GM23338 (cell line): ENCODE measurements at regions not wholly inside any gene's neighbourhood (a gene's known extent, or its start where the extent isn't known, plus 50 kb on each side); places are given as distances from the start of the nearest gene placed in this dataset.

Experiments
- ATAC-seq: fragments of 200-7000 bp; cut with Tn5 transposase; 3 replicates; pipeline ENCODE4 v1.9.1; 2020
- DNase-seq: peaks from one replicate; pipeline ENCODE4 v3.0.0-alpha.2; 2015; ENCODE audit warnings: low spot score
- H2AFZ ChIP-seq: fragments of 200-600 bp; sonication (generic); 2 replicates; pipeline ENCODE4 v1.8.0; 2016; ENCODE audit warnings: antibody characterized with exemption, mild to moderate bottlenecking, moderate library complexity
- H3F3A ChIP-seq: fragments of 200-600 bp; sonication (generic); replicated peaks from 2 replicates; pipeline ENCODE4 v1.8.0; 2017; ENCODE audit warnings: antibody characterized with exemption, mixed run types, low read depth
- H3K27ac ChIP-seq: fragments of 200-600 bp; sonication (generic); 2 replicates; pipeline ENCODE4 v1.6.1; 2016; ENCODE audit warnings: low read depth
- H3K27me3 ChIP-seq: fragments of 200-600 bp; sonication (generic); 2 replicates; pipeline ENCODE4 v1.8.0; 2016; ENCODE audit warnings: mild to moderate bottlenecking, mixed run types, moderate library complexity; ENCODE audit not compliant: insufficient read depth
- H3K36me3 ChIP-seq: fragments of 200-600 bp; sonication (generic); 2 replicates; pipeline ENCODE4 v1.8.0; 2016; ENCODE audit warnings: mild to moderate bottlenecking; ENCODE audit not compliant: insufficient read depth
- H3K4me1 ChIP-seq: fragments of 200-600 bp; sonication (generic); 2 replicates; pipeline ENCODE4 v1.8.0; 2016; ENCODE audit warnings: mild to moderate bottlenecking, moderate library complexity; ENCODE audit not compliant: insufficient read depth
- H3K4me2 ChIP-seq: fragments of 200-600 bp; sonication (generic); 2 replicates; pipeline ENCODE4 v1.7.1; 2017; ENCODE audit warnings: mixed run types
- H3K4me3 ChIP-seq: fragments of 200-600 bp; sonication (generic); 2 replicates; pipeline ENCODE4 v1.6.1; 2016; ENCODE audit warnings: mixed run types
- H3K79me2 ChIP-seq: fragments of 200-600 bp; sonication (generic); replicated peaks from 2 replicates; pipeline ENCODE4 v1.8.0; 2017; ENCODE audit warnings: mild to moderate bottlenecking; ENCODE audit not compliant: insufficient read depth
- H3K9me2 ChIP-seq: fragments of 200-600 bp; sonication (generic); 2 replicates; pipeline ENCODE4 v1.8.0; 2017; ENCODE audit not compliant: insufficient read depth
- H4K20me1 ChIP-seq: fragments of 200-600 bp; sonication (generic); replicated peaks from 2 replicates; pipeline ENCODE4 v1.8.0; 2017; ENCODE audit warnings: mild to moderate bottlenecking; ENCODE audit not compliant: insufficient read depth
- H3K27ac Mint-ChIP-seq: 2 replicates; pipeline ENCODE4 v1.8.0; 2020; ENCODE audit warnings: inconsistent platforms, mild to moderate bottlenecking, moderate library complexity, mixed read lengths
- H3K27me3 Mint-ChIP-seq: 3 replicates; pipeline ENCODE4 v1.8.0; 2022; ENCODE audit warnings: low read depth, mild to moderate bottlenecking, moderate library complexity, mixed read lengths, inconsistent platforms; ENCODE audit not compliant: insufficient read depth, poor library complexity
- H3K36me3 Mint-ChIP-seq: 3 replicates; pipeline ENCODE4 v1.8.0; 2021; ENCODE audit warnings: low read depth, mild to moderate bottlenecking, inconsistent platforms, moderate library complexity, mixed read lengths
- H3K4me1 Mint-ChIP-seq: 3 replicates; pipeline ENCODE4 v1.8.0; 2020; ENCODE audit warnings: mild to moderate bottlenecking, inconsistent platforms, mixed read lengths
- H3K4me3 Mint-ChIP-seq: 3 replicates; pipeline ENCODE4 v1.8.0; 2021; ENCODE audit warnings: moderate library complexity, mild to moderate bottlenecking, inconsistent platforms, mixed read lengths
- H3K9me3 Mint-ChIP-seq: 3 replicates; pipeline ENCODE4 v1.8.0; 2020; ENCODE audit warnings: moderate library complexity, mild to moderate bottlenecking, inconsistent platforms, mixed read lengths
- CREB1 ChIP-seq: fragments of 250-450 bp; sonication (Bioruptor Pico); IDR thresholded peaks from 2 replicates; pipeline ENCODE4 v1.5.0; 2020; ENCODE audit warnings: low read depth, mild to moderate bottlenecking, moderate library complexity
- EZH2 ChIP-seq: fragments of 200-600 bp; sonication (generic); IDR thresholded peaks from one replicate; pipeline ENCODE4 v1.8.0; 2017; ENCODE audit warnings: antibody characterized with exemption, mild to moderate bottlenecking, low read depth; ENCODE audit not compliant: unreplicated experiment
- JUNB ChIP-seq: IDR thresholded peaks from one replicate; pipeline ENCODE4 v1.6.1; 2016; ENCODE audit warnings: antibody characterized with exemption; ENCODE audit not compliant: unreplicated experiment
- STAT1 ChIP-seq: IDR thresholded peaks from one replicate; pipeline ENCODE4 v1.6.1; 2016; ENCODE audit warnings: antibody characterized with exemption; ENCODE audit not compliant: unreplicated experiment
- TF ChIP-seq, protein P1 (sequence below): IDR thresholded peaks from 2 replicates; pipeline ENCODE4 v1.6.1; 2016; ENCODE audit warnings: antibody characterized with exemption
- TF ChIP-seq, protein P2 (sequence below), 2 experiments: fragments of 200-600 bp in 1 of 2; sonication (generic) in 1 of 2; conservative IDR thresholded peaks; 2 replicates each; pipeline versions ENCODE4 v1.5.1 to v1.6.1; 2016 to 2017; ENCODE audit warnings: antibody characterized with exemption in 2 of 2, low read depth in 2 of 2, mild to moderate bottlenecking in 2 of 2, moderate library complexity in 1 of 2

DNA sequence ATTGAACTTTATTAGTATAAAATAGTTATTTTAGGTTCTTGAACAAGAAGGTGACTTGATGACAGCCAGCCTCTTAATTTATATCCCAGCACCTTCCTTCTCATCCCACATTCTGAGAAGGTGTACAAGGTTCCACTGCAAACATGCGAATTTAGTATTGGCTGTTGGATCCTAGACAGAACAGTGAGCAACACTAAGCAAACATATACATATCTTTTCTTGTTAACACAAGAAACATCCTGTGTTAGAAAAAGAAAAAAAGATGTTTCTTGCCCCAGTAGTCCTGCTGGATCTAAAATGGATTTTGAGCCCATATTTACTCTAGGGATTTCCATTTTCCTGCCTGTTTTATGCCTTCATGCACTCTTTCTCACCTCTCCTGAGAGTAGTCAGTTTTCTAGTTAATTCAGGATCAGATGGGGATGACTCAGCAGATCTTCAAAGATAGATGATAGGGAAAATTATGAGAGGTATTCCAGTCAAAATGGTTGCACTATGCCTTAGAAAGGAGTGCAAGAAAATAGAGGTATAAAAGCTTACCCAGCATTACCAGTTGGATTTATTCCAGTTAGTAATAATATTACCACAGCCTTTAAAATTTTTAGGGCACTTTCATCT, 336.5 kb downstream of the MEIS1 start:
- Histone ChIP-seq H3K79me2 (no peaks in the 10 kb centered on the region), H3K9me2 (peaks cover 7% of the 10 kb centered on the region), H2AFZ (0 out of 2 replicates have a peak overlapping the region, but pooled peaks have one; percentile 47), H3F3A (no peaks in the 10 kb centered on the region), H4K20me1 (no peaks in the 10 kb centered on the region), H3K27ac (no peak overlapping the region), H3K36me3 (no peaks in the 10 kb centered on the region), H3K4me1 (no peaks in the 10 kb centered on the region), H3K4me2 (no peak overlapping the region), H3K4me3 (no peak overlapping the region), H3K27me3 (no peaks in the 10 kb centered on the region)
- no peak overlapping the region for H3K27ac Mint-ChIP-seq
- H3K4me1 Mint-ChIP-seq = no peaks in the 10 kb centered on the region
- no peak overlapping the region for H3K4me3 Mint-ChIP-seq
- H3K36me3 Mint-ChIP-seq = no peaks in the 10 kb centered on the region
- no peak for ATAC-seq
- H3K9me3 Mint-ChIP-seq = no peaks in the 10 kb centered on the region
- H3K27me3 Mint-ChIP-seq = peaks cover 2% of the 10 kb centered on the region
- no peak for DNase-seq
- TF ChIP-seq, protein P1, sequence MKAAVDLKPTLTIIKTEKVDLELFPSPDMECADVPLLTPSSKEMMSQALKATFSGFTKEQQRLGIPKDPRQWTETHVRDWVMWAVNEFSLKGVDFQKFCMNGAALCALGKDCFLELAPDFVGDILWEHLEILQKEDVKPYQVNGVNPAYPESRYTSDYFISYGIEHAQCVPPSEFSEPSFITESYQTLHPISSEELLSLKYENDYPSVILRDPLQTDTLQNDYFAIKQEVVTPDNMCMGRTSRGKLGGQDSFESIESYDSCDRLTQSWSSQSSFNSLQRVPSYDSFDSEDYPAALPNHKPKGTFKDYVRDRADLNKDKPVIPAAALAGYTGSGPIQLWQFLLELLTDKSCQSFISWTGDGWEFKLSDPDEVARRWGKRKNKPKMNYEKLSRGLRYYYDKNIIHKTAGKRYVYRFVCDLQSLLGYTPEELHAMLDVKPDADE = no peak
- TF ChIP-seq JUNB (no peak), CREB1 (CRISPR knock-in tag) (no peak)

DNA sequence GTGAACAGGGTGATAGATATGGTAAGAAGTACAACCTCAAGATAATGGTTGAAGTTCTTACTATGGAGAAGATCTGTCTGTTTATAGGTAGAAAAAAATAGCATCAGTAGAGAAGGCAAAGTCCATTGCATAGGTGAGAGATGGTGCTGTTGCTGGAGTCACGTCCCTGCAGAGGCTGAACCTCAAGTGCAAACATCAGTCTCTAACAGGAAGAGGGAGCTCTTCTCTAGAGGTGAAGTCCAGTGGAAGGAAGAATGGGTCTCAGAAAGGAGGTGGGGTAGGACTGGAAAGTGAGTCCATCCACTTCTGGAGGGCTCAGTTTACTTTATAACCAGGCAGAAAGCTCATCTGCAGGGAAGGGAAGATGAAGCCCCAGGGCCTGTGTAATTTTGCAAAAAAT, 337.7 kb downstream of the MEIS1 start:
- Histone ChIP-seq H3K27ac (no peak overlapping the region), H3K79me2 (no peaks in the 10 kb centered on the region), H3K4me3 (no peak overlapping the region), H4K20me1 (no peaks in the 10 kb centered on the region), H2AFZ (0 out of 2 replicates have a peak overlapping the region, but pooled peaks have one; percentile 47), H3K27me3 (no peaks in the 10 kb centered on the region), H3K4me1 (no peaks in the 10 kb centered on the region), H3K36me3 (no peaks in the 10 kb centered on the region), H3F3A (no peaks in the 10 kb centered on the region), H3K4me2 (no peak overlapping the region), H3K9me2 (peaks cover 7% of the 10 kb centered on the region)
- no peak for TF ChIP-seq STAT1
- TF ChIP-seq, protein P2, sequence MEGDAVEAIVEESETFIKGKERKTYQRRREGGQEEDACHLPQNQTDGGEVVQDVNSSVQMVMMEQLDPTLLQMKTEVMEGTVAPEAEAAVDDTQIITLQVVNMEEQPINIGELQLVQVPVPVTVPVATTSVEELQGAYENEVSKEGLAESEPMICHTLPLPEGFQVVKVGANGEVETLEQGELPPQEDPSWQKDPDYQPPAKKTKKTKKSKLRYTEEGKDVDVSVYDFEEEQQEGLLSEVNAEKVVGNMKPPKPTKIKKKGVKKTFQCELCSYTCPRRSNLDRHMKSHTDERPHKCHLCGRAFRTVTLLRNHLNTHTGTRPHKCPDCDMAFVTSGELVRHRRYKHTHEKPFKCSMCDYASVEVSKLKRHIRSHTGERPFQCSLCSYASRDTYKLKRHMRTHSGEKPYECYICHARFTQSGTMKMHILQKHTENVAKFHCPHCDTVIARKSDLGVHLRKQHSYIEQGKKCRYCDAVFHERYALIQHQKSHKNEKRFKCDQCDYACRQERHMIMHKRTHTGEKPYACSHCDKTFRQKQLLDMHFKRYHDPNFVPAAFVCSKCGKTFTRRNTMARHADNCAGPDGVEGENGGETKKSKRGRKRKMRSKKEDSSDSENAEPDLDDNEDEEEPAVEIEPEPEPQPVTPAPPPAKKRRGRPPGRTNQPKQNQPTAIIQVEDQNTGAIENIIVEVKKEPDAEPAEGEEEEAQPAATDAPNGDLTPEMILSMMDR (conservative IDR thresholded peaks at IDR 0.05; ENCODE audit: low read depth in 2 of 2) = peak in 1 of 2 experiments; percentile 55; a peak in 3 of 4 replicates
- no peak overlapping the region for H3K4me3 Mint-ChIP-seq
- ATAC-seq (peak; percentile 40; the same call in 2 of the 3 replicates), DNase-seq (peak; percentile 13)
- no peaks in the 10 kb centered on the region for H3K9me3 Mint-ChIP-seq
- H3K4me1 Mint-ChIP-seq = no peaks in the 10 kb centered on the region
- H3K27ac Mint-ChIP-seq = no peak overlapping the region
- H3K27me3 Mint-ChIP-seq = peaks cover 2% of the 10 kb centered on the region
- no peaks in the 10 kb centered on the region for H3K36me3 Mint-ChIP-seq

DNA sequence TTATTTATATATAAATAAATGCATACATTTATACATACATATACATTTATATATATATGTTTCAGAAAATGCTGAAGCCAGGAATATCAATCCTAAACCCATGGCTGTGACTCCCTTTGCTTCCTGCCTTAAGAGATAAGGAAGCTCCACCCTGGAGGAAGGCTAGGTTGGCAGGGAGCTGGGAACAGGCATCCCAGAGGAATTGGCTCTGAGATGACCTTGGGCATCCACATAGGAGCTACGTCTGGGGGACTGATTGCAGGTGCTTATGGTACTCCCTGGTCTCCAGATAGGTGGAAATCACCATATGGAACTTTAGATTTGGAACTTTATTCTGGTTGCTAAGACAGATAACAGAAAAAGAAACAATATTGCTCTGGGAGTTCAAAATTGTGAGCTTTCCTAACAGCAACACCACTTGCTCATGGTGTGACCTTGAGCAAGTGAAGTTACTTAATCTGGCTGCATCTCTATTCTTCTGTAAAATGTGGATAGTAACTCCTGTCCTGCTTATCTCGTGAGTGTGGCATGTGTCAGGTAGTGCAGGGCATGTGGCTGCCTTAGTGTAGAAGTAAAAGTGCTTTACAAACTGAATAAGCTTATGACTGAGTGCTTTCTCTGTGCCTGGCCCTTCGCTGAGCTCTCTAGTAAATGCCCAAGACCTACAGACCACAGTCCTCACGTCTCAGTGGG, 341.0 kb downstream of the MEIS1 start:
- Histone ChIP-seq H4K20me1 (no peaks in the 10 kb centered on the region), H3K4me3 (no peak overlapping the region), H3K79me2 (no peaks in the 10 kb centered on the region), H3K9me2 (peaks cover 13% of the 10 kb centered on the region; the same call in 1 of the 2 replicates), H3K36me3 (no peaks in the 10 kb centered on the region), H3F3A (no peaks in the 10 kb centered on the region), H3K4me2 (no peak overlapping the region), H3K4me1 (no peaks in the 10 kb centered on the region), H3K27me3 (no peaks in the 10 kb centered on the region), H3K27ac (no peak overlapping the region), H2AFZ (no peak overlapping the region)
- DNase-seq (no peak), ATAC-seq (no peak)
- Mint-ChIP-seq H3K27ac (no peak overlapping the region), H3K9me3 (no peaks in the 10 kb centered on the region), H3K4me1 (peaks cover 7% of the 10 kb centered on the region), H3K36me3 (no peaks in the 10 kb centered on the region), H3K4me3 (no peak overlapping the region), H3K27me3 (peaks cover 2% of the 10 kb centered on the region)
- no peak for TF ChIP-seq EZH2
